ENCODE measurements at regions not wholly inside any gene's neighbourhood (a gene's known extent, or its start where the extent isn't known, plus 50 kb on each side); places are given as distances from the start of the nearest gene placed in this dataset.

DNA sequence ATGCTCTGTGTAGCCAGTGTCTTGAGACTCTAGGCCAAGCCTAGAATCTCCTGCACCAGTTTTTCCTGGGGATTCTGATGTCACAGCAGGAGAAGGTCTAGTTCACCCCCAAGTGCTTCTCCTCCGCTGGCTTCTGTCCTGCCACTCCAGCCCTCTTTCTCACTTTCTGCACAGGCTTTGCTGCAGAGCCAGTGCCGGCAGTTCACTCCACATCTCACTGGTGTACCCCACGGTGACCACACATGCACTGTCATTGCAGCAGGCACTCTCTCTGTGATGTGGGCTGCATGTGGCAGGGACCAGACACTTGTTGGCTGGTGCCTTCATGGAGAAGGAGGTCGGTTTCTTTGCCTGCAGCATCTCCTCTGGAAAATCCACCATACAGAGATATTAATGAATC is 643.8 kb upstream of the GALNTL6 start (continued):
- no peak for TF ChIP-seq TBP (IDR thresholded peaks at IDR 0.05; ENCODE audit: low read depth, low read length)
- no peak for TF ChIP-seq SP4 (IDR thresholded peaks at IDR 0.05; ENCODE audit: low read length)
- TF ChIP-seq HDAC6 (IDR thresholded peaks at IDR 0.05; ENCODE audit: low read depth, low read length): no peak
- no peak for TF ChIP-seq JUND (IDR thresholded peaks at IDR 0.05; ENCODE audit: low read length)
- TF ChIP-seq, protein P1, sequence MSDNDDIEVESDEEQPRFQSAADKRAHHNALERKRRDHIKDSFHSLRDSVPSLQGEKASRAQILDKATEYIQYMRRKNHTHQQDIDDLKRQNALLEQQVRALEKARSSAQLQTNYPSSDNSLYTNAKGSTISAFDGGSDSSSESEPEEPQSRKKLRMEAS (IDR thresholded peaks at IDR 0.05): no peak
- no peak for TF ChIP-seq CEBPB (IDR thresholded peaks at IDR 0.05; ENCODE audit: low read depth, low read length)
- TF ChIP-seq SIRT6 (IDR thresholded peaks at IDR 0.05; ENCODE audit: low read length): no peak
- TF ChIP-seq EZH2 (IDR thresholded peaks at IDR 0.05; ENCODE audit: low read depth, low read length, severe bottlenecking): no peak
